ENCODE measurements at regions not wholly inside any gene's neighbourhood (a gene's known extent, or its start where the extent isn't known, plus 50 kb on each side); places are given as distances from the start of the nearest gene placed in this dataset.

GRCh38 chr11:97143463-97143862 is 753.6 kb downstream of the JRKL start:
- TF ChIP-seq, protein P1, sequence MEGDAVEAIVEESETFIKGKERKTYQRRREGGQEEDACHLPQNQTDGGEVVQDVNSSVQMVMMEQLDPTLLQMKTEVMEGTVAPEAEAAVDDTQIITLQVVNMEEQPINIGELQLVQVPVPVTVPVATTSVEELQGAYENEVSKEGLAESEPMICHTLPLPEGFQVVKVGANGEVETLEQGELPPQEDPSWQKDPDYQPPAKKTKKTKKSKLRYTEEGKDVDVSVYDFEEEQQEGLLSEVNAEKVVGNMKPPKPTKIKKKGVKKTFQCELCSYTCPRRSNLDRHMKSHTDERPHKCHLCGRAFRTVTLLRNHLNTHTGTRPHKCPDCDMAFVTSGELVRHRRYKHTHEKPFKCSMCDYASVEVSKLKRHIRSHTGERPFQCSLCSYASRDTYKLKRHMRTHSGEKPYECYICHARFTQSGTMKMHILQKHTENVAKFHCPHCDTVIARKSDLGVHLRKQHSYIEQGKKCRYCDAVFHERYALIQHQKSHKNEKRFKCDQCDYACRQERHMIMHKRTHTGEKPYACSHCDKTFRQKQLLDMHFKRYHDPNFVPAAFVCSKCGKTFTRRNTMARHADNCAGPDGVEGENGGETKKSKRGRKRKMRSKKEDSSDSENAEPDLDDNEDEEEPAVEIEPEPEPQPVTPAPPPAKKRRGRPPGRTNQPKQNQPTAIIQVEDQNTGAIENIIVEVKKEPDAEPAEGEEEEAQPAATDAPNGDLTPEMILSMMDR (IDR thresholded peaks at IDR 0.05; ENCODE audit: control insufficient read depth, insufficient read depth, low read depth, low read length, missing control alignments), result no peak
- no peak overlapping the region for H3K4me3 ChIP-seq (ENCODE audit: control insufficient read depth, low read depth, low read length)
- DNase-seq (ENCODE audit: low read depth), result no peak

- H3K4me3 ChIP-seq (ENCODE audit: control insufficient read depth, low read depth, low read length), result no peak overlapping the region
- DNase-seq (ENCODE audit: low read depth), result no peak
- TF ChIP-seq, protein P1 (IDR thresholded peaks at IDR 0.05; ENCODE audit: control insufficient read depth, insufficient read depth, low read depth, low read length, missing control alignments), result no peak
Measured at GRCh38 chr11:97149741-97150140, 759.9 kb downstream of the JRKL start.

- no peak for DNase-seq (ENCODE audit: low read depth)
- H3K4me3 ChIP-seq (ENCODE audit: control insufficient read depth, low read depth, low read length), result no peak overlapping the region
- TF ChIP-seq, protein P1 (IDR thresholded peaks at IDR 0.05; ENCODE audit: control insufficient read depth, insufficient read depth, low read depth, low read length, missing control alignments), result no peak
Measured at GRCh38 chr11:97157221-97157740, 767.5 kb downstream of the JRKL start.

DNA sequence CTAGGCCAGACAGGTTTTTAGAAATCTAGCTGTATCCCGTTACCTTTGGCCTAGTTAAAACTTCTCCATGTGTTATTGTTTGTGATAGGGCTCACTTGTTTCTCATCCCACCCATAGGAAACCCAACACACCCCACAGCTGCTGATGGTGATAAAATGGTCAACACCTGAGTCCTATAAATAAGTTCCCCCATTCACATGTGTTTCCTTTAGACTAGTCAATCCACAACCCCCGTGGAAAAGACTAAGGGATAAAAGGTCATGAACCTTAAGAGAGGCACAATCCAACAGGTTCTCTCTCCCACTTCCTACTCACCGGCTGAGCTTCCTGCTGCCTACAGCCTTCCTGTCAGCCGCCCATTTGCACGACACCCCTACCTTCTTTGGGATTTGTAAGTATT is 768.4 kb downstream of the JRKL start:
- DNase-seq (ENCODE audit: low read depth), result no peak
- H3K4me3 ChIP-seq (ENCODE audit: control insufficient read depth, low read depth, low read length), result no peak overlapping the region
- TF ChIP-seq, protein P1 (IDR thresholded peaks at IDR 0.05; ENCODE audit: control insufficient read depth, insufficient read depth, low read depth, low read length, missing control alignments), result no peak

DNA sequence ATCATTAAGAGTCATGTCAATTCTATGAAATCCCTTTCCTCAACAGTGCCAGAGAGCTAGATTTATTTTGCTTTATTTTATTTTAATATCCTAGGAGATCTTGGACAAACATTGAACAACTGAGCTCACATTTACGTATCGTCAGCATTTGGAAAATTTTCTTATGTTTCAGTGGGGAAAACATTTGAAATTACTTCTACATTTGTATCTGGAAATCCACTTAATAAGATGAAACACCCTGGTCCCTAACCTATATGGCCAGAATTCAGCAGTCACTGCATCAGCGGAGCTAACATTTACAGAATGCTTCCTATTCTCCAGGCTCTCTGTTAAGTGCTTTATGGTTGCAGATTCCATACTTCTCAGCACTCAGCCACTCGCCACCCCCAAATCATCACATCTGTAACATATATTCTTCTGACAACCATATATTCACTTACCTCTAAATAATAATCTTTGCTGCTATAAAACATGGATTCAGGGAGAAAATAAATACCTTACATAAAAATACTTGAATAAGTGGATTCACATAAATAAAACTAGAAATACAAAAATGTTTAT is 773.9 kb downstream of the JRKL start:
- no peak for DNase-seq (ENCODE audit: low read depth)
- TF ChIP-seq, protein P1 (IDR thresholded peaks at IDR 0.05; ENCODE audit: control insufficient read depth, insufficient read depth, low read depth, low read length, missing control alignments), result no peak
- H3K4me3 ChIP-seq (ENCODE audit: control insufficient read depth, low read depth, low read length), result no peak overlapping the region

DNA sequence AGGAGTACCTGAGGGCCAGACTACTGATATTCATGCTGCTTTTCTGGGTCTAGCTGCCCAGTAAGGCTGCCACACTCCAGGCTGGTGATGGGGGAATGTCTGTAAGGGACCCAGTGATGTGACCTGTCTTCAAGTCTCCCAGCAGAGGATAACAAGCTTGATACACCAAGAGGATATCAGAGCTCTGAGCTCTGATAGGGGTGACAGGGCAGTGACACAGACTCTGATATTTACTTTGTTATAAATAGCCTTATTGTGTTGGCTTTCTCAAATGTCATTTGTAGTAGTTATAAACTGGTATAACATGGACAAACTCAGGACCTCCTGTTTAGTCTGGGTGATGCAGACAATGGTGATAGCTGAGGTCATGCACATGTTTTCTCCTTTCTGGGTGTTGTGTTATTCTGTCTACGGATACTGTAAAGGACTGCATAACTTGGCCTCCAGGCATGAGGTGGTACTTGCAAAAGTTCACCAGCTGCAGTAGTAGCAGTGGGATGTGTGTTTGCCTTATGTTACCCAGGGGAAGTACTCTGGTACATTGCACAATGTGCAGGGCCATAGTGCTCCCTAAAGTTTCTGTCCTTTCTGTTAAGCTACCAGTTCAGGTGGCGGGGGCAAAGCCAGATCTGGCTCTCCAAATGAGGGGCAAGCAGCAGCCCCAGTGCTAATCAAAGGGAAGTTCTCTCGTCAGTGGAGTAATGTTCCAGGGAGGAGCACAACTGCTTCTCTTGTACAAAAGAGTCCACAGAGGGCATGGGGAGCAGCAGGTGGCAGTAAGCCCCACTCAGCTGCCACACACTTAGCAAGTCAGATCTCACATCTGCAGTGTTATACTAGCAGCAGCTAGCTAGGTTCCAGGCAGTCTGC is 812.2 kb downstream of the JRKL start:
- DNase-seq (ENCODE audit: low read depth), result no peak
- TF ChIP-seq, protein P1 (IDR thresholded peaks at IDR 0.05; ENCODE audit: control insufficient read depth, insufficient read depth, low read depth, low read length, missing control alignments), result no peak
- H3K4me3 ChIP-seq (ENCODE audit: control insufficient read depth, low read depth, low read length), result no peak overlapping the region
